Renal cortex interstitium (tissue), 11 donors: ENCODE measurements at regions not wholly inside any gene's neighbourhood (a gene's known extent, or its start where the extent isn't known, plus 50 kb on each side); places are given as distances from the start of the nearest gene placed in this dataset.

Experiments
- DNase-seq, 11 donors: peaks; one replicate each; pipeline ENCODE4 v3.0.0-alpha.2; 2013; ENCODE audit warnings: low read depth in 9 of 11, low spot score in 4 of 11; ENCODE audit errors: extremely low read depth in 1 of 11

GRCh38 chr13:26914148-26914547 is 153.6 kb upstream of the GPR12 start:
- no peak for DNase-seq

DNA sequence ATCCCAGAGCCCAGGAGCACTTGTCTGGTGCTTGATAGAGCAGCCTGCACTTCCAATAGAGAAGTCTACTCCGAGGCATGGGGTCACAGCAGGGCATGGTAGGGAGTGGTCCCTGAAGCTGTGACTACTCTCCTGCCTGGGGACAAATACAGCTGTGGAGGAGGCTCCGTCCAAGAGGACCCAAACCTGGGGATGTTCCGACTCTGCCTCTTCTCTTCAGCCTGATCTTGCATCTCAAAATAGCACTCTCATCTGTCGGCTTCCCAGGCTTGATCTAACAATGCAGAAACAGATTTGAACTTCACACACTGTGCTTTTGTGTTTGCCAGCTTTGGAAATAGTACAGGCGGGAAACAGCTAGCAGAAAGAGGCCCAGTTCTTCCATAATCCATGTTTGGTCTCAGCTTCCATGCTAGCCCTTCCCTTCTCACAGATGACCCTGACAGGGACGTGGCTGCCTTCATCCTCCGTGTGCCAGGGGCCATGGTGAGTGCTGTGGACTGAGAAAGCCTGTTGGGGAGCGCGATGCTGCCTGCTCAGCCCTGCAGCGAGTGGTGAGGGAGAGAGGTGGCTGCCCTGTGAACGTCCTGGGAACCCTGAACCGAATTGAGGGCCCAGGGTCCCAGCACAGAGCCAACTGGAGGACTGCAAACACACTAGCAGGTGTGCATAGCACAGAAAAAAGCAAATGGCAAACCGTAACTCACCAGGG is 150.3 kb upstream of the GPR12 start:
- no peak for DNase-seq

GRCh38 chr13:26909477-26909876 is 148.9 kb upstream of the GPR12 start:
- no peak for DNase-seq

DNA sequence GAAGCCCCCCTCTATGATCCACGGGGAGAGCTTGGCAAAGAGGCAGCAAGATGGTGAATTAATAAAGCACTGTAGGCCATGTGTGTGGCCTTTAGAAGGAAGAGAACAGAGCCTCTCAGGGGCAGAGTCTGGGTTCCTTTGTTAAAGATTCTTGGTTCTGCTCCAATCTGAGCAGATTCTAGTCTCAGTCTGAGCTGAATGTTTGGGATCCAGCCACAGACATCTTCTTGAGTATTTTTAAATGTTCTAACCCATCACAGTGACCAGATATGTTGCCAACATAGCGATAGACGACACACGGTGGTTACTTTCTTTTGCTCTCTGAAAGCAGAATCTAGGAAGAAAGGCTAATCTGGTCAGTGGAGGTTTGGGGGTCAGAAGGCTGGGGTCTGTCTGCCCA is 147.5 kb upstream of the GPR12 start:
- DNase-seq = no peak

DNA sequence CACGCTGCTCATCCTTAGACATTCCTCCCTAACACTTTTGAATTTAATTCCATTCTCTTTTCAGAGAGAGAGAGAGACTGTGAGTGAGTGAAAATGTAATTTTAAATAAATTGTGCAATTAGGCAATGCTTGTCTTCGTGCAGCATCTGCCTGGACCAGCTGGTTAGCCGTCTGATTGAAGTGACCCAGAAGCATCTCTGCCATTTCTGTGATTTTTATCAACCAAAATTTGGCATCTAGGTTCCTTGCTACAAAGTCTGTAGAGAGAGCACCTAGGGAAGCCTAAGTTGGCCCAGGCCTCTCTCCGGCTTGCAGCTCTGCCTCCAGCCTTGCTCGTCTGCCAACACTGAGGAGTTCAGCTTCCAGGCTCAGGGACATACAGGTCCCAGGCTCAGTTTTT is 138.6 kb upstream of the GPR12 start:
- DNase-seq = no peak

DNA sequence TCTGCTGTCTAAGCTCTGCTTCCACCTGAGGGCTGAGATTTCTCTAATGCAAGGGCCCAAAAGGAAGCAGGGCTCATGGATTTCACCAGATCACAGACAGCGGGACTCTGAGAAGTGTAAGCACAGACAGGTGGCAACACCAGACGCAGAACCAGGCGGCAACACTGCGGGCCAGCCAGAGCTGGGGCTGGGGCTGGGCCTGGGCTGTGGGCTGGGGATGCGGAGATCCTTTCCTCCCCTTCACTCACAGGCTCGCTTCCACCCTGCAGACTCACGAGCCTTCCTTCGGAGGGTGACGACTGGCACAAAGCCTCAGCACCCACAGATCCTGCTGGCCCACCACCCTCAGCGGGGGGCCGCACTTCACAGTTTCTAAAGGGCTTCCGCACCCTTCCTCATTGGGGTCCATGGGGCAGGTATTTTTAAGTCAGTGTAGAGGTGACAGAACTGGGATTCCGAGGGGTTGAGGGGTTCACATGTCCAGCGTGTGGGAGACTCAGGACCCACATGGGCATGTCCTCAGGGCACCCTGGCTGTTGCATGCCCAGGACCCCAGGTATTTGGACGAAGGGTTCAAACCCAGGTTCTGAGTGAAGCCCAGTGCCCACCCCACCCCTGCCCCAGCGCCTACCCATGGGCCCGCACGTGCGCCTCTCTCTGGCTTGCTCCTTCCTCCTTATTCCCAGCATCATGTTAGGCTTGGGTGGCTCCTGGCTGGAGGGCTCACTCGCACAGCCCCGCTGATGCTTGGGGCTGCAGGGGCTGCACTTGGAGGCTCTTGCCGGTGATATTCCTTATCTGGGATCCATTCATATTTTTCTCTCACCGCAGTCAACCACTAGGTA is 137.3 kb upstream of the GPR12 start:
- no peak for DNase-seq

DNA sequence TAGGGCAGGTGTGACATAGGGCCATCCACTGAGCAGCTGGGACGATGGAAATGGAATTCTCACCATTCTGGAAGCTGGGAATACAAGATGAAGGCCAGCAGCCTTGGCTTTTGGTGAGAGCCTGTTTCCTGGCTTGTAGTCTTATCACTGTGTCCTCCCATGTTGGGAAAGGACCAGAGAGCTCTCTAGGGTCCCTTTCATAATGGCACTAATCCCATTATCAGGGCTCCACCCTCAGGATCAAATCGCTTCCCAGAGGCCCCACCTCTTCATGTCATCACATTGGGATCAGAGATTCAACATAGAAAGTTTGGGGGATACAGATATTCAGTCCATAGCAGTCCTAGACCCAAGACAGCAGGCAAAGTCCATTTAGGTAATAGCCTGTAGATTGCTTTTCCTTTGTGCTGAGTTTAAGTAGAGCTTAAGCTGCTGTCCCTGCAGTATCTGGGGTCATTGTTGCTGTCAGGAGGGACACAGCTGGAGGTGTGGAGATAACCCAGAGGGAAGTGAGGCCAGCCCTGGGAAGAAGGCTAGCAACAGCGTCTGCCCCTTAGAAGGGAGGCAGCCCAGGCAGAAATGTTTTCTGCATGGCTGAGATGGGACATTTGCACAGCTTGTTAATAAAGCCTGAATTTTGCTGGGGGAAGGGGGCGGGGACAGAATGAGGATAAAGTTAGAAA is 136.5 kb upstream of the GPR12 start:
- DNase-seq = no peak

GRCh38 chr13:26895808-26896466 is 135.4 kb upstream of the GPR12 start:
- no peak for DNase-seq

DNA sequence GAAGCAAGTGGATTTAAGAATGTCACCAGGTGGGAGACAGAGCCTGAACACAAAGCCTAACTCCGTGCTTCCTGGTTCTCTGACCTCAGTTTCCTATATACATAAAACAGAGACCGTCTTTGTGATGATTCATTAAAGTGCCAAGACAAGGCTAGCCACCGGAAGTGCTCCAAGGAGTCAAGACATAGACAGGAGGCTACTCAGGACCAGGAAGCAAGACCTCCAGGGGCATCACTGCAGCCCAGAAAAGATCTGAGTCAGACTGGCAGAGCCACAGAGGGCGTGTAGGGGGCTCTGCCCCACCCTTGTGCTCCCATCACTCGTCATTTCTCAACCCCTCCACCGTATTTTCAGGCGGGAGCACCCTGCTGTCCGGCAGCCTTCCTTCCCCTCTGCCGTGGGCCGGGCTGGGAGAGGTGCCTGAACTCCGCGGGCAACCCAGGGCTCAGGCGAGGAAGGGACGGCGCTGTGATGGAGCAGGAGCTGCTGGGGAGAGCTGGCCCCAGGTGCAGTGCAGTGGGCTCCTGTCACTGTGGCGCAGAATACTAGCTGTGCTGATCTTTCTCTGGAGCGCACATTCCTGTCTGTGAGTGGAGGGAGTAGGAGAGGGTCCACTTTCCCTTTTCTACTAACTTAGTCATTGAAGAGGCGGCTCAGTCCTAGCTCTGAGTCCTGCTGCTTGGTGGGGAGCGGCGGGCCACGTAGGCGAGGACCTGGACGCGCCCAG is 134.7 kb upstream of the GPR12 start:
- no peak for DNase-seq

DNA sequence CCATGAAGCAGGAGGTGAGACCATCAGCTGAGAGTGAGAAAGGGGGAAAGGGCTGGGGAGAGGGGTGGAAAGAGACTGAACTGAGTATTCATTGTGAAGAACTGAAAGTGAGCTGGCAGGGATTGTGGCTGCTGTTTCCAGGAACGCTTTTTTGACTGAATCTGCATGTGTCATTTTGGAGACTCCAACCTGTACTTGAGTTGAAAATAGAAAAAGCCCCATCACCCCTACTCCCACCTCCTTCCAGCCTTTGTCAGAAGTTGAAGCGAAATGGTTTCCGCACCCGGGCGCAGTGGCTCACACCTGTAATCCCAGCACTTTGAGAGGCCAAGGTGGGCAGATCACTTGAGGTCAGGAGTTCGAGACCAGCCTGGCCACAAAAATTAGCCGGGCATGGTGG is 128.0 kb upstream of the GPR12 start:
- no peak for DNase-seq

GRCh38 chr13:26887594-26887993 is 127.0 kb upstream of the GPR12 start:
- DNase-seq = no peak

- no peak for DNase-seq
These were observed 123.1 kb upstream of the GPR12 start for GRCh38 chr13:26883613-26884257.

DNA sequence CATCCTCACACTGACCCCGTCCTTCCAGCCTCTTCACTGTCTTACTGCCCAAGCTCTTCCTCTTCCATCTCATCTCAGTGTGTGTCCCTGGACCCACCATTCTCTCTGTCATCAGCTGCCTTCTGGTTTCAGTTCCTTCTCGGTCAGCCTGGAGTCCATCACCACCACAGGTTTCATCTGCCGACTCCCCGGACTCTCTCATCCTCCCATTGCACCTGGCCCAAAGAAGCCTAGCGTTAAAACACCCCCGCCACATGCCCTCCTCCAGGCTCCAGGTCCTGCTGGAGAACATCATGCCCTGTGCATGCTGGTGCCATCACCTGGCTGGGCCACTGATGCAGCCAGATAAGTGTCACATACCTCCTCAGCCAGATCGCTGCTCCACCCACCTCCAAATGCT is 122.1 kb upstream of the GPR12 start:
- DNase-seq = no peak

GRCh38 chr13:26881154-26881553 is 120.6 kb upstream of the GPR12 start:
- peak in 1 of 11 donors; percentile 5 for DNase-seq

DNA sequence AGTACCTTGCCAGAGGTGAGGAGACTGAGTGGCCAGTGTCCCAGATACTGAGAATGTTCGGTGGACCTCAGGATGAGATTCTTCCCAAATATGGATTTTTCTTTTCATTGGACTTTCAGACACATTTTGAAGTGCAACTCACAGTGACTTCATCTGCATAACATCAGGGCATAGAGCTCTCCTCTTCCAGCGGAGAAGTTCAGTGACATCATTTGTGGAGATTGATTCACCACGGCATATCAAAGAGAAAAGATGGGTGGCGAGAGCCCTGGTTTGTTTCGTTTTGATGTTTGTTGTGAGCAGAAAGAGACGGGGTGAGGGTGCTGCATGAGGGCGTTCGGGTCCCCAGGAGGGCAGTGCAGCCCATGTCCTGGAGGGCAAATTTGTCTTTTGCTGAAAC is 120.1 kb upstream of the GPR12 start:
- DNase-seq = no peak

- no peak for DNase-seq
These were observed 117.9 kb upstream of the GPR12 start for GRCh38 chr13:26878438-26878837.

DNA sequence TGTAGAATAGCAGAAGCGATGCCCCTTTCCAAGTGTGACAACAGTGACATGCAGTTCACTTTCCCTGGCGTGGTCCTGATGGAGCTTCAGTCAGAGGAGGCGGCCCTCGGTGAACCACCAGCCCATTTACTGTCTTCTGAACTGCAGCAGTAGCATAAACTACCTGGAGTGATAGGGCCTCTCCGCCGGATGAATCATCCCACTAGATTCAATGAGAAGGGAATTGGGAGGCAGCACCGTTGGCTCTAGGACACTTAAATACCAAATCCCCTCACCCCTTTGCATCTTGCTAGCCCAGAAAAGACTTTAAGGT is 112.8 kb upstream of the GPR12 start:
- DNase-seq = no peak

DNA sequence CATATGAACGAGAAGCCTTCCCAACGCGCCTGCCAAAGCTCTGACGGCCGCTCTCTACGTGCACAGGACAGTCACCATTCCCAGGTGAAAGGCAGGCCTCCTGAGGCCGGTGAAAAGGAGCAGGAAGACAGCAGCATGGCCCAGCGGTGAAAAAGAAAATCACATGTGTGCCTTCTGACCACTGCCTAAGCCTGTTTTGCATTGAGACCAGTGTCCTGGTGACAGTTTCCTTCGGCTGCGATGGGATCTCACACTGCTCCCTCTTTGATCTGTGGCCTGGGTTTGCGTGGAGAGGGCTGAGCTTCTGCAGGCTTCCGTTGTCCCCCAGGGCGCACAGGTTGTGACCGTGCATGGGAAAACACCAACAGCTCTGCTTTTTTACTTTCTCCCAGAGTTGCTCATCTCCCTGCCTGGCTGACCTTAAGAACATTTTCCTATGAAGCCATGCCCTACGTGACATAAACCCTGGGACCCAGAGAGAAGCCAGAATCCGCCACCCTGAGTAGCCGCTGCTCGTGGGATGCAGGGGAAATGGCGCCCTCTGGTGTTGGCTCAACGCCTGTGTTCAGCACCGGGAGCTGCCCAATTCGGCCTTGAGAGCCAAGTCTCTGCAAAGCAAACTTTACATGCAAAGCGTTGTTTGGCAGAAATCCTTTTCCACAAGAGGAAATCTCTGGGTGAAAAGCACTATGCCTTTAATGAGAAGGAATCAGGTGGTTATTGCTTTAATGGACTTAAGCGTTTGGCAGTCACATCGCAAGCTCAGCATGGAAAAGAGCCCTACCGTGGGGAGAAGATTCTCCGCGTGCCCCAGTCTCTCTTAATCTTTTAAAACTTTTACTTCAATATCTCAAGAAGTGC is 112.2 kb upstream of the GPR12 start:
- DNase-seq = peak in 7 of 11 donors; percentile 9 to 46 (median 17)
